M059J (cell line): ENCODE measurements at regions not wholly inside any gene's neighbourhood (a gene's known extent, or its start where the extent isn't known, plus 50 kb on each side); places are given as distances from the start of the nearest gene placed in this dataset.
A peak's percentile ranks its signal among the peaks of the same experiment; 100 is the strongest.

ENCODE experiments used
- DNase-seq: peaks from one replicate; pipeline ENCODE4 v3.0.0-alpha.2; 2012; ENCODE audit warnings: low read depth

- no peak for DNase-seq
Measured at GRCh38 chr10:107418085-107418806, 253.7 kb upstream of the SORCS1 start.

GRCh38 chr10:107417446-107417845 lies 252.9 kb upstream of the SORCS1 start:
- no peak for DNase-seq

DNA sequence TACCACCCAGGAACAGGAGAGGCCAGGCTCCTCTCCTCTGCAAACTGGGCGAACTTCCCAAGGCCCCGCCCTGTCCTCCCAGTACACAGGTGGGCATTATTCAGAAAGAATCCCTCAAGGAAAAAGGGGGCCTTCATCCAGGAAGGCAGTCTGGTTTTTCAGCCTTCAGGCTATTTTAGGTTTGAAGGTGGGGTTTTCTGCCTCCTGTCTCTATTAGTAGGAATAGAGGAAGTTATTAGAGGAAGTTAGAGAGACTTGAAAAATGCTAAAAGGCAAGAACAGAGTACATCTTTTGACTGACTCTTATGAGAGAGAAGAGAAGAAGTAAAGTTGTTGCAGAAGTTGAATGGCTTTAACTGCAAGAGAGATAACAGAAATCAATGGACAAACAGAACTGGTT lies 250.9 kb upstream of the SORCS1 start:
- no peak for DNase-seq

DNA sequence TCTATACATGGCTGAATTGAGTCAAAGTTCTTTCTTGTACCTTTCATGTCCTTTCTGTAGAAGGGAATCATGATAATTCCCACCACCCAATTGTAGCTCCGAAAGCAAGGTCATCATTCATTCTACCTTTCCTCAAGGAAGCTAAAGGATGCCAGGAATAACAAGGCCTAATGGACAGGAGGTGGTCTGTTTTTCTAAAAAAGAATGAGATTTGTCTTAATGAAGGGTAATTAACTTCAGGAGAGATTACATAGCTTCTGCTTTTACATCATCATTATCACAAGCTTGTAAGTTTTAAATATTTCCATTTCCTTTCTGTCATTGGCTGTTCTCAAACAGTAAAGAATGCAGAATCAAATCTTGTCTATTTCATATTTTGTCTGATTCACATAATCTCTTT lies 249.5 kb upstream of the SORCS1 start:
- DNase-seq, result no peak

DNA sequence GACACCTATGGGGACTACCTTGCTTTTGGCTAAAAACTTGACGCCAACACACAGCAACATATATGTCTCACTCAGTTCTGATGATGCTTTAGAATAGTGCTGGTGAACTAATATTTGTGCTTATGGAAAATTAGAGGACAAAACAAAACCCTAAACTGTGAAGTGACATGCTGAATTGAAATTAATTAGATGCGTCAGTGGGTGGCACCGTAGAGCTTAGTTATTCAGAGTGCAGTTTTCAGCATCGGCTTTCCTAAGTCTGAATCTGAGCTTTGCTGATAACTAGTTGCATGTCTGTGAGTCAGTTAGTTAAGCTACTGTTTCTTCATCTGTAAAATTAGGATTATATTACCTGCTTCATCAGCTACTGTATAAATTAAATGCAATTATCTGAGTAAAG lies 245.0 kb upstream of the SORCS1 start:
- peak; percentile 22 for DNase-seq

DNA sequence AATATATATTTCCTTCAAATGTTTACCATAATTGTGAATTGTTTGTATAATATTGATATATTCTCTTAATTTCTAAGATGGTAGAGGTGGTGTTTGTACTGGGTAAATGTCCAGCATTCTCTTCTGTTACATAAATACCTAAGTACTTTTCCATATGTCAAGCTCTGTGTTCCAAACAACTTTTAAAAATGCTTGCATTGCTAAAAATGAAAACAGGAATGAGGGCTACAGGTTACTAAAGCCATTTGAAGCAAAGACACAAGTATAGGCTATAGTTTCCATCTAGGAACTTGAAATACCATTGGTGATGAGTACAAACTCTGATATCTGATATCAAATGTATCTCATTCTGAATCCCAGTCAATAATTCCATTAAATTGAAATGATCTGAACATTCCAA lies 233.6 kb upstream of the SORCS1 start:
- no peak for DNase-seq

DNA sequence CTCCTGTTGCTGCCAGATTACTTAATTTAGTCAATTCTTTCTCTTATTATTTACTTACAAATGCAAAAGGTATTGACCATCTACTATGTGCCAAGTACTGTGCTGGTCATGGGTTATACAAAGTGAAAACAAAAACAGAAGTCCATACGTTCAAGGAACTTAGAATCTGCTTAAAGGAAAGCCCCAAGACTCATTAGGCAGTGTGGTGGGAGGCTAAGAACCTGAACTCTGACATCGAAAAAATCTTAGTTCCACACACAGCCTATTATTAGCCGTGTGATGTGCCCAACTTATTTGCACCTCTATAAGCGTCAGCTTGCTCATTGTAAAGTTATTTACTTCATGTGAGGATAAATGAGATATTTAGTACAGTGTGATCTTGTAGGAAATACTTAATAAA lies 227.4 kb upstream of the SORCS1 start:
- no peak for DNase-seq

DNA sequence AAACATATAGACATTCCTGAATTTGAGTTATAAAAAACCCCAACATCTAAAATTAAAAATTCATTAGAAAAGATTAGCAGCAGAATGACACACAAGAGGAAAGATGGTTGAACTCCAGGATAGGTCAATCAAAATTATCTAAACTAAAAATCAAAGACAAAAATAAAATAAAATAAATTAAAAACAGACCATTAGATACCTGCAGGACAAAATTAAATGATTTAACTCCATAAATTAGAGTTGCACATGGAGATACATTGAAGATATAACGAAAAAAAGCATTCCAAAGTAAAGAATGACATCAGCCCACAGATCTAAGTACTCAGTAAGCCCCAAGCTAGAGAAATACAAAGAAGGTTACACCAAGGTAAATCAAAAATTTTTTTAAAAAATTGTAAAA lies 226.1 kb upstream of the SORCS1 start:
- no peak for DNase-seq

DNA sequence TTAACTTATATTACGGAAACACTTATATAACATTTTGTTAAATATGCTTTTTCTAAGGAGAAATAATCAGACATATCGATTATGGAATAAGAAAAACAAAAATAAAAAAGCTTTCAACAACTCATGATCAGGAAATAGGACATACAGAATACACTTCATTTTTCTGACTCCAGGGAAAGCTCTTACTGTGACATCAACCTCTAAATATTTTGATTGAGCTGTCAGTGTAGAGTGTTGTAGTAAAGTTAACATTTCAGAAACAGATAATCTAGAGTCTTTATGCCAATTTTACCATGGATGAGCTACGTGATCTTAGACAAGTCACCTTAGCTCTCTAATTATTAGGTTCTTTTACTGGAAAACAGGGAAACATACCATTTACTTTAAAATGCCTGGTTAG lies 218.9 kb upstream of the SORCS1 start:
- DNase-seq, result no peak

DNA sequence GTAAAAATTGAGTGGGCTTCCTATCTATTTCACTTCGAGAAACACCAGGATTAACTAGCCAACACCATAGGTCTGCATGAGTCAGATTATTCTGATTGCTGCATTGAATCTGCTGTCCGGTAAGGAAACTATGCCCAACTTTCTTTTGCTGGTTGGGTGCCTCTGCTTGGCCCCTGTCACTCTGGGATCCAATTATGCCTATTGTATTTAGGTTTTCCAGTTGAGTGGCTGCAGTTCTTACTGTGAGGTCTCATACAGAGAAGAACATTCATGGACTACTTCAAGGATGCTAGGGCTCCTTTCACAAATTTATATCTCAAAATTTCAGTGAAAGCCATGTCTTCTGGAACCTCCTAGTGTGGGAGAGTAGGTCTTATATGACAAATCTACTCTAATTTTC lies 215.1 kb upstream of the SORCS1 start:
- no peak for DNase-seq

DNA sequence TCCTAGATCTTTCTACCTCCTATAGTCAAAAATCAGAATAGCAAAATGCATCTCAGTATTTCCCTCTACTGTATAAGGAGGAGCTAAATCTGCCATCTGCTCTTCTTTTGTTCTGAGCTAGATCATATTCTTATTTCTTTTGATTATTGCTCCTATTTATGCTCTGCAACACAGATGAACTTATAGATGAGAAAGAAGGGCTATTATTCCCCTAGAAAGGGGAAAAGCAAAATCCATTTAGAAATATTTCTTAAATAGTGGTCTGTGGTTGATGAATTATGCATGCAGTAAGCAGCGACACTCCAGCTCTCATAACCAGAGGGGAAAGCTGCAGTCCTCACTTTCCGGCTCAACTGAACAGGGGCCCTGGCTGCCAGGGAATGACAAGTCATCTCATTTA lies 207.3 kb upstream of the SORCS1 start:
- DNase-seq, result no peak

GRCh38 chr10:107364872-107365271 lies 200.4 kb upstream of the SORCS1 start:
- DNase-seq, result no peak

DNA sequence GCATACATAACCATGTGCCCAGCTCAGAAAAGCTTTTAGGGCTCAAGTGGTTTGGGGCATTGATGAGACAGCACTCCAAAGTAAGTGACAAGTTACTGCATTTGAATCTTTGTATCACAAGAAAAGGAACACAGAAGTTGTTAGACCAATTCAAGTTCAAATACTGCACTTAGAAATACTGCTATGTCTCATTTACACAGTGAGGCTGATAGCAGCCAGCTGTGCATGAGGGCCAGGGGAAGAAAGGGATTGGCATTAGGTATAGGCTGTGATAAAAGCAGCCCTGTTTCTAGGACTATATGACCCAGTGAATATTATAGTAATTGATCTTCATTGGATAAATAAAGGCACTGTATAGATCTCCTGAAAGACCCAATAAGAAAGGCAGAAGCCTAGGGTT lies 197.8 kb upstream of the SORCS1 start:
- DNase-seq, result no peak

GRCh38 chr10:107357033-107357432 lies 192.5 kb upstream of the SORCS1 start:
- DNase-seq, result no peak

DNA sequence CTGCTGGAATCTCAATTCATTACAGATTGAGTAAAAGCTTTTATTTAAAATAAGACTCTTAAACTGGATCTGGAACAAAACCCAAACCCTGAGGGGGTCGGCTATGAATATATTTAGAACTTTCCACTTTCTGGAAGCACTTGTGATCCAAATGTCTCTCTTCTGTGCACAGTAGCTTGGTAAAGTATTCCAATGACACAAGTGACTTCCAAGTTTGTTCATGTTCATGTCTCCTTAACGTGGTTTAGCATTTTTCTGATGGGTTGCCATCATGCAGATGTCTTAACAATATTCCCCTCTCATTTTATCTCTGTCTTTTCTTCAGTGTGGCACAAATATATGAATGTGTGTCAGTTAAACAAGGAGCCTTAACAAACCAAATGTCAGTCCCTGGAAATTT lies 191.9 kb upstream of the SORCS1 start:
- no peak for DNase-seq

DNA sequence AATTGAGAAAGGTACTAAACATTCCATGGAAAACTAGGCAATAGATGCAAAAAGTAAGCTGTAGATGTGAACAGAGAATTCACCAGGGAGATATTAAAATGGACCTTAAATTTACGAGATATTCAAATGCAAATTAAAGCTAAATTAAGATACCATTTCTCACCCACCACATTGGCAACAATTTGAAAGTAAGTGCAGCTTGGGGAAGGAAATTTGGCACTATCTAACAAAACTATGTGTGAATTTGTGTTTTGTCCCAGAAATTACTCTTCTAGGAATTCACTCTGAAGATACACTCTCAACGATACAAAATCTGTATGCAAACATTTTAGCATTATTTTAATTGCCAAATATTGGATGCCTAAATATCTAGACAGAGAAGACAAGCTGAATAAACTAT lies 178.2 kb upstream of the SORCS1 start:
- DNase-seq, result no peak

DNA sequence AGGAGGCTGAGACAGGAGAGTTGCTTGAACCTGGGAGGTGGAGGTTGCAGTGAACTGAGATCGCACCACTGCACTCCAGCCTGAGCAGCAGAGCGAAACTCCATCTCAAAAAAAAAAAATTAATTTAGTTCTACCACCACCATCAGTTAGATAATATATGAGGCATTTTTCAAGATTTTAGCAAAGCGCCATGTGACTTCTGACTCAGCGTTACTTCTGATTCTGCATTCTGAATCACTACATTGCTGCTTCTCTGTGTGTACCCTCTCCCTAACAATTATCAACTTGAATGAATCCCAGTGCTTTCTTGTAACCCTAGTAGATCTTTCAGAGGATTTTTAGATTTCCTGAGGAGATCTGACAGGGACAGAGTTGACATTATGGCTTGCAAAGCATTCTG lies 176.8 kb upstream of the SORCS1 start:
- DNase-seq, result peak; percentile 1

GRCh38 chr10:107340326-107340725 lies 175.8 kb upstream of the SORCS1 start:
- peak; percentile 3 for DNase-seq

- no peak for DNase-seq
Measured at GRCh38 chr10:107336061-107336460, 171.6 kb upstream of the SORCS1 start.

DNA sequence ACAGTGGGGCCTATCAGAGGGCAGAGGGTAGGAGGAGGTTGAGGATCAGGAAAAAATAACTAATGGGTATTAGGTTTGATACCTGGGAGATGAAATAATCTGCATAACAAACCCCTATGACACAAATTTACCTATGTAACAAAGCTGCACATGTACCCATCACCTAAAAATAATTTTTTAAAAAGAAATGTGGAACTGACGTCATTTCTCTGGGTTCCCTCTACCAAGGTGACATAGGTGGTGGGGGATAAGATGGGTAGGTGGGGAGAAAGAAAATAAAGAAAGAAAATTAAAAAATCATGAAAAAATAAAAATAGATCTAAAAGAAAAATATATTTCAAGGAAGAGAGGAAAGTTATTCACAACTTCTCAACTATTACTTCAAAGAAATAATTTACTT lies 153.1 kb upstream of the SORCS1 start:
- no peak for DNase-seq

- no peak for DNase-seq
Measured at GRCh38 chr10:107303203-107303602, 138.7 kb upstream of the SORCS1 start.

DNA sequence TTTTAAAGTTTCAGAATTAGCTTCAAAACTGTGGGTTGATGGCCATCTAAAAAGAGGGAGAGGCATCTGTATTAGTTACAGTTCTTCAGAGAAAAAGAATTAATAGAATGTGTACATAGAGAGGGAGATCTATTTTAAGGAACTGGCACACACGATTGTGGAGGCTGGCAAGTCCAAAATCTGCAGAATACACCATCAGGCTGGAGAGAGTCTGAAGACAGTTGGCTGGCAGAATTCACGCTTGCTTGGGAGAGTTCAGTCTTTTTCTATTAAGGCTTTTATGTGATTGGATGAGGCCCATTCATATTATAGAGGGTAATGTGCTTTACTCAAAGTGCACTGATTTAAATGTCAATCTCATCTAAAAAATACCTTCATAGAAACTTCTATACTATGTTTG lies 135.1 kb upstream of the SORCS1 start:
- DNase-seq, result no peak

GRCh38 chr10:107284187-107284586 lies 119.7 kb upstream of the SORCS1 start:
- DNase-seq, result no peak

- DNase-seq, result no peak
Measured at GRCh38 chr10:107280293-107280692, 115.8 kb upstream of the SORCS1 start.
